Right lung (tissue), 2 donors: ENCODE measurements at regions not wholly inside any gene's neighbourhood (a gene's known extent, or its start where the extent isn't known, plus 50 kb on each side); places are given as distances from the start of the nearest gene placed in this dataset.
"Not testable (repeated sequence)": the region's sequence is repeated elsewhere in the genome, so short reads cannot be mapped to it uniquely, and the experiment has no call there.

Experiments used
- DNase-seq, 2 donors: peaks; one replicate each; pipeline ENCODE4 v3.0.0-alpha.2; 2013

GRCh38 chr3:159726231-159726964 is 262.2 kb upstream of the IL12A start:
- no peak for DNase-seq

DNA sequence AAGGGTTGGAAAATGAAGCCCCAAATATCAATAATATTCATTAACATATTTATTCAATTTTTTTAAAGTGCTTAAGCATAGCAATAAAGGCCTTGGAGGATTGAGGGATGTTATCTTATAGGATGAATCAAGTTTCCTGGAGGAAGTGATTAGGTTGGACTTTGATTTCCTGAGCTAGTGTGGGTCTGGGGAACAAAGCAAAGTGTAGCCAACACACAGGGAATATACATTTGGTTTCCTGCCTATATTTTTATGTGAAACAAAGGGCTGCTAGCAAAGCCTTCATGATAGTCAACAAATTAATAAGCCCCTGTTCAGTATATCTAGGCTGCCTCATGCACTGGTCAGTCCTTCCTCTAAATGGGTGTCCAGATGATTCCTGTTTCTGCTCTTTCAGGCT is 261.1 kb upstream of the IL12A start:
- DNase-seq: no peak

- no peak for DNase-seq
Measured at GRCh38 chr3:159731254-159731653, 257.4 kb upstream of the IL12A start.

GRCh38 chr3:159732172-159733111 is 256.2 kb upstream of the IL12A start:
- DNase-seq: peak in 1 of 2 donors; percentile 6

DNA sequence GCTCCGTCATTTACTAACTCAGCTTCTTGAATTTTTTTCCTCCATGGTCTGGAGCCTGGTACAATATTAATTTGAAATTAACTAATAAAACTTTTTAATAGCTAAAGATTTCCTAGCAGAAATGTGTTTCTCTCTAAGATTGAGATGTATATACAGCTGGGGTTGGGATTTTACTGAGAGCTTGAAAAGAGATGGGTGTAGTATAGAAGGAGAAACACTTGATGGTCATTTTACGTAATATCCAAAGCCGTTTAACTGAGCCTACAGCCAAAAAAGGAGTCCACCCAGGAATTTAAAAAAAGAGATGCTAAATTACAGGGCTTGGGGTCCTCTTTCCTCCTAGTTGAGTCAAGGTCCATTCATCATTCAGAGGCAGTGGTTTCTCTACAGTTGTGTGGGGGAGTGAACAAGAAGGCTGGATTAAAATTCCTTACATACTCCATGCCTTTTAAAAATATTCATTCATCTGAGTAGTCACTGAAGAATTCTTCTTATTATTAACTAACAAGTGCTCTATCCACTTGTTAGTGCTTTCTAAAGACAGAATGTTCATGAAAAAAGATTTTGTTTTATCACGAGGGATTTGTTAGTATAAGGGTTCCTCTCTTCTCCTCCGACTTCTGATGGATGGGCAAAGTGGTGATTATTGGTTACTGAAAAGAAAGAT is 255.3 kb upstream of the IL12A start:
- no peak for DNase-seq

DNA sequence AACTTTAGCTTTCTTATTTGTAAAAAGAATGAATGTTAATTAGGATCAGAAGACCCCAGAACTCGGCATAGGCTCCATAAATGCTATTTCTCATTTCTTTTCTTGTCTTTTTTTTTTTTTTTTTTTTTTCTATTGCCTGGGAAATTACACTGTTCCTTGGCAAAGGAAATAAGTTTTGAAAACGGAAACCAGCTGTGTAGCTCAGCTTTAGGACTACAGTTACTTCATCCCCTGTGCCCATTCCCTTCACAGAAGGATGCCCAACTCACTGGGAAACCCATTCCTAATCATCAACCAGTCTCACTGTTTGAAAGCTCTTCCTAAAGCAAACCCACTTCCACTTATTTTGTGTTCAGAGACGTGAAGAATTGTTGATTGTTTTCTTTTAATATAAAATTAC is 254.0 kb upstream of the IL12A start:
- DNase-seq: no peak

GRCh38 chr3:159739166-159739565 is 249.5 kb upstream of the IL12A start:
- DNase-seq: no peak

- DNase-seq: no peak
Measured at GRCh38 chr3:159739969-159740368, 248.7 kb upstream of the IL12A start.

GRCh38 chr3:159741281-159741680 is 247.4 kb upstream of the IL12A start:
- DNase-seq: no peak

DNA sequence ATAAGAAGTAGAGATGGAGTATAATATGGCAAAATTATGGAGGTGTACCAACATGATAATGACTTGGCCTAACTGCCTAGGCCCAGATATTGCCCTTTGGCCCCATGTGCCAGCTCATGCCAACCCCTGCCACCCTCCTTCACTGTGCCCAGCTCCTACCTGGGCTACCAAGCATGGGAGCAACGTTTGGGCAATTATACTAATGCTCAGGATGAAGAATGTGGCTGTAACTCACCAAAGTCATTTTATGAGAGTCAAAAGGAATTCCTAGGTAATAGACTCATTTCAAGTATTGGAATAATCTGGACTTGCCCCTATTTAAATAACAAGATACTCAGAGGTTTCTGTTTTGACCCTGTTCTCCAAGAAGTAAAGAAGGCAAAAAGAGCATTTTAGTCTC is 240.2 kb upstream of the IL12A start:
- DNase-seq: no peak

DNA sequence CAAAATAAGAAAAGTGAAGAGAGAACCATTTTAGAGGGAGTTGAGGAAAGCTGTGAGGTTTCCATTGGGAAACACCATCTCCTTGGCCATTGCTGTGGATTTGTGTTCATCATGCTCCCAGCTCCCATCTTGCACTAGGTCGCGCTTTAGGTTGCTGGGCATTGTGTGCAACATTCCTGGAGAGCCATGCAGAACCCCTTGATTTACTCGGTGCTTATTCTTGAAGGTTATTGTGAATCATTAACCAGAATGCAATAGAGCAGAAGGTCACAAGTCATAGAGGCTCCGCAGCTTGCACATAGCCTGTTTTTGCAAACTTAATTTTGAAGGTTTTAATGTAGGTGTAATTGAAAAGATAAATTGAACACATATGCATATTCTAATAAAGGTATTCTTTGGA is 239.2 kb upstream of the IL12A start:
- no peak for DNase-seq

GRCh38 chr3:159751146-159751545 is 237.5 kb upstream of the IL12A start:
- no peak for DNase-seq

DNA sequence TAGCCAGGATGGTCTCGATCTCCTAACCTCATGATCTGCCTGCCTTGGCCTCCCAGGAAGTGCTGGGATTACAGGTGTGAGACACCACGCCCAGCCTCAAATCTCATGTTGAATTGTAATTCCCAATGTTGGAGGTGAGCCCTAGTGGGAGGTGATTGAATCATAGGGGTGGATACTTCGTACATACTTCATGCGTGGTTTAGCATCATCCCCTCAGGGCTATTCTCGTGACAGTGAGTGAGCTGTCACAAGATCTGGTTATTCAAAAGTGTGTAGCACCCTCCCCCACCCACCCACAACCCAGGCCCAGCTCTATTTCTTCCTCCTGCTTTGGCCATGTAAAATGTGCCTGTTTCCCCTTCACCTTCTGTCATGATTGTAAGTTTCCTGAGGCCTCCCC is 236.9 kb upstream of the IL12A start:
- no peak for DNase-seq

- DNase-seq: not testable (repeated sequence)
Measured at GRCh38 chr3:159756279-159757207, 232.1 kb upstream of the IL12A start.

DNA sequence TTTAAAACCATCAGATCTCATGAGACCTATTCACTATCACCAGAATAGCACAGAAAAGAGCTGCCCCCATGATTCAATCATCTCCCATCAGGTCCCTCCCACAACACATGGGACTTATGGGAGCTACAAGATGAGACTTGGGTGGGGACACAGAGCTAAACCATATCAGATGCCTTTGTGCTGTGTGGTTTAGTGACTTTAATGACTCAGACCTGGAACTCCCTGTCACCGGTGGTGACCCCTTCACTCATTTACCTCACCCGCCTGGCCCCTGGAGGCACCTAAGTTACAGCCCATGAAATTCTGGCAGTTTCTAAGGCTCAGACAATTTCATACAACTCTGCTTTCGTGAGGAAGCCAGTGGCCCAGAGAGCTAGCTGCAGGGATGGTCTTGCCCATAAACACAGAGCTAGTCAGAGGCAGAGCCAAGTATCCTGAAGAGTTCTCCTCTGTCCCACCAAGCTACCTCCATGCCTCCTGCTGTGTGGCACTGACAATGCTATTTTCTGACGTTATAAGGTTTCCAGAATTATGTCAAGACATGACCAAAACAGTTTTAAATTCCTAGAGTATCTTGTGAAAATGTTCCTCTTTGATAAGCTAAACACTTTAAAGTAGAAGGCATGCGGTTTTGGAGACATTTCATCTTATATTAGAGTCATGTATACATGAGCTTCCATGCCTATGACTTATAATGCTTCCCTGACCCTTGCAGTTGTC is 231.1 kb upstream of the IL12A start:
- DNase-seq: no peak

DNA sequence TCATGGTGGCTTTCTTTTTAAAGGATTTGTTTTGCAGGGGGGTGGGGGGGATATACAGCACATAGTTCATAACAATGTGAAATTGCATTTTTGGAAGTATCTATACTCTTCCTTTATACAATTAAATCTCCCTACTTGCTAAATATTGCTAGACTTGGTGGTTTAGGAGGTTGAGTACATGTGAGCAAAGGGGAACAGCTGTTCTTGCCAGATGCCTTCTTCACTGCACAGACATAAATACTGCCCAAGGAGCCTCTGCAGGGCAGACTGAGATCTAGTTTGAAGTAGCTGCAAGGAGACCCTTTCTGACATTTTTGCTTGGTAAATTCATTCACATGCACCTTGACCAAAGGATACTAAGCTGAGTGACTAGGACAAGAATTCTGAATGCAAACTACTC is 228.6 kb upstream of the IL12A start:
- no peak for DNase-seq

- DNase-seq: peak; percentile 59 to 63
Measured at GRCh38 chr3:159761369-159761768, 227.3 kb upstream of the IL12A start.

GRCh38 chr3:159761848-159762635 is 226.6 kb upstream of the IL12A start:
- DNase-seq: no peak

- DNase-seq: peak; percentile 55 to 62
Measured at GRCh38 chr3:159763011-159763601, 225.5 kb upstream of the IL12A start.
